Kidney (tissue), 13 donors: ENCODE measurements at regions not wholly inside any gene's neighbourhood (a gene's known extent, or its start where the extent isn't known, plus 50 kb on each side); places are given as distances from the start of the nearest gene placed in this dataset.
"Not testable (repeated sequence)": the region's sequence is repeated elsewhere in the genome, so short reads cannot be mapped to it uniquely, and the experiment has no call there.

ENCODE experiments used
- DNase-seq, 5 donors: peaks; one replicate each; pipeline ENCODE4 v3.0.0-alpha.2; 2013 to 2020
- FAIRE-seq: peaks from 2 replicates; lab custom pipeline; 2012; peaks lifted over from hg19 to GRCh38; lab: Jason Lieb, UNC
- H3K27ac ChIP-seq, 2 donors: one replicate each; pipeline ENCODE4 v1.7.0; 2013; ENCODE audit warnings: low read depth in 2 of 2, low read length in 2 of 2, inconsistent platforms in 1 of 2
- H3K27me3 ChIP-seq: one replicate; pipeline ENCODE4 v1.7.1; 2013; ENCODE audit warnings: low read length, inconsistent platforms; ENCODE audit not compliant: control insufficient read depth, insufficient read depth
- H3K36me3 ChIP-seq, 3 donors: one replicate each; pipeline versions ENCODE4 v1.7.0 to v1.7.1; 2013; ENCODE audit warnings: low read length in 3 of 3, control low read depth in 1 of 3, inconsistent platforms in 1 of 3; ENCODE audit not compliant: insufficient read depth in 3 of 3, control insufficient read depth in 2 of 3
- H3K4me1 ChIP-seq, 3 donors: one replicate each; pipeline versions ENCODE4 v1.7.0 to v1.7.1; 2013; ENCODE audit warnings: low read length in 3 of 3, inconsistent platforms in 1 of 3, low read depth in 1 of 3; ENCODE audit not compliant: control insufficient read depth in 2 of 3, insufficient read depth in 2 of 3
- H3K4me3 ChIP-seq, 3 donors: one replicate each; pipeline versions ENCODE4 v1.7.0 to v1.8.1; 2013; ENCODE audit warnings: low read length in 3 of 3, control low read depth in 1 of 3, inconsistent platforms in 1 of 3
- H3K9ac ChIP-seq, 3 donors: one replicate each; pipeline versions ENCODE4 v1.7.0 to v1.7.1; 2013; ENCODE audit warnings: low read length in 3 of 3, control low read depth in 1 of 3, inconsistent platforms in 1 of 3
- H3K9me3 ChIP-seq, 3 donors: one replicate each; pipeline versions ENCODE4 v1.7.0 to v1.7.1; 2013; ENCODE audit warnings: low read length in 3 of 3, control low read depth in 1 of 3, inconsistent platforms in 1 of 3; ENCODE audit not compliant: control insufficient read depth in 2 of 3, insufficient read depth in 1 of 3
- CTCF ChIP-seq: IDR thresholded peaks from 3 replicates; pipeline ENCODE4 v1.5.1; 2012; ENCODE audit warnings: mild to moderate bottlenecking, moderate library complexity, borderline replicate concordance; ENCODE audit not compliant: insufficient read depth; ENCODE audit errors: extremely low read depth
- intact Hi-C: fragments of 100-400 bp; cut with DNase I; formaldehyde crosslinking; loops from one replicate; pipeline ENCODE4 v1.11.1; 2022
- donor health status: control.
- donor health status: control.
- donor health status: control.
- donor health status: control.
- donor health status: control.
- donor health status: DM: yes; HTN: yes; CAD: no.
- donor health status: Normal renal cell carcinoma (clear cell type).

GRCh38 chr14:86779416-86779815, 1213.6 kb downstream of the GALC start:
- Histone ChIP-seq H3K4me3 (no peak overlapping the region), H3K4me1 (no peaks in the 10 kb centered on the region), H3K9ac (no peak overlapping the region), H3K27ac (no peak overlapping the region), H3K36me3 (no peaks in the 10 kb centered on the region), H3K27me3 (no peaks in the 10 kb centered on the region), H3K9me3 (no peaks in the 10 kb centered on the region)
- FAIRE-seq, result no peak
- DNase-seq, result no peak
- intact Hi-C loops, result no loop called here
- TF ChIP-seq CTCF, result no peak

- Histone ChIP-seq H3K4me3 (no peak overlapping the region), H3K36me3 (no peaks in the 10 kb centered on the region), H3K27ac (no peak overlapping the region), H3K27me3 (no peaks in the 10 kb centered on the region), H3K4me1 (no peaks in the 10 kb centered on the region), H3K9me3 (no peaks in the 10 kb centered on the region), H3K9ac (no peak overlapping the region)
- TF ChIP-seq CTCF, result no peak
- intact Hi-C loops, result no loop called here
- DNase-seq, result no peak
- FAIRE-seq, result no peak
Measured at GRCh38 chr14:86777963-86778602, 1214.9 kb downstream of the GALC start.

- H3K27me3 ChIP-seq, H3K4me3 ChIP-seq, DNase-seq, H3K27ac ChIP-seq, FAIRE-seq, H3K36me3 ChIP-seq, H3K9ac ChIP-seq, H3K9me3 ChIP-seq, H3K4me1 ChIP-seq, intact Hi-C loops: not testable (repeated sequence)
Measured at GRCh38 chr14:86775896-86776295, 1217.1 kb downstream of the GALC start.

- Histone ChIP-seq H3K9ac (no peak overlapping the region), H3K9me3 (no peaks in the 10 kb centered on the region), H3K27me3 (no peaks in the 10 kb centered on the region), H3K4me3 (no peak overlapping the region), H3K27ac (no peak overlapping the region), H3K4me1 (no peaks in the 10 kb centered on the region), H3K36me3 (no peaks in the 10 kb centered on the region)
- intact Hi-C loops, result no loop called here
- FAIRE-seq, result no peak
- no peak for TF ChIP-seq CTCF
- DNase-seq, result no peak
Measured at GRCh38 chr14:86774916-86775315, 1218.1 kb downstream of the GALC start.
